Medulla oblongata (tissue), 1 donor: ENCODE measurements at regions not wholly inside any gene's neighbourhood (a gene's known extent, or its start where the extent isn't known, plus 50 kb on each side); places are given as distances from the start of the nearest gene placed in this dataset.

Source experiments
- DNase-seq: peaks from one replicate; pipeline ENCODE4 v3.0.0-alpha.2; 2015; ENCODE audit errors: extremely low spot score

DNA sequence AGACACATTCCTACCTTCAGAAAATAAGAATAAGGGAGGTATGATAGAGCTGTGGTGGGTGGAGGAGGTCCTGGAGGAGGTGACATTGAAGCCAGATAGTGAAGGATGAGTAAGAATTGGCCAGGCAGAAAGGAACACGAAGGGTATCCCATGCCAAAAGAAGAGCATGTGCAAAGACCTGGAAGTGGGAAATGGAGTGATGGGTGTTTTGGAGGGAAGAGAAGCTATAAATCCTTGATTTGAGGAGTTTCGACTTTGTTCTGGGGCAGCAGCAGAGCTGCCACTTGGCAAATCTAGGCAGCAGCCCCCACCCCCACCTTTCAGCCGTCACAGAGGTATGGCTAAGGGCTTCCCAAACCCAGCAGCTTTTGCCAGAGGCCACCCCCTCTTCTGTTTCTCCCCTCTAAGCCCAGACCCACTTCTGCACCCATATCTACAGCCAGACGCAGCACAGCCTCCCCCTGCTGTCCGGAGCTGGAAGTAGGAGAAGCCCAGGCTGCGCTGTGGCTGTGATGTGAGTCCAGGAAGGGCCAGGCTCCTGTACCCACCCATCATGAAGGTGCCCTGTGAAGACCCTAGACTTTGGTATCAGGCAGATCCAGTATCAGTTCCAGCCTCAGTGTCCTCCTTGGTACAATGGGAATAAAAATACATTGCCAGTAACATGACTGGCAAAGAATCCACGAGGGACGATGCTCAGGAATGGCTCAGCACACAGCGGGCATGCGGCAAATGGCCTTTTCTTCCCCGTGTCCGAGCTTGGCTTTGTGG is 188.7 kb upstream of the LINGO1 start:
- peak; percentile 77 for DNase-seq

DNA sequence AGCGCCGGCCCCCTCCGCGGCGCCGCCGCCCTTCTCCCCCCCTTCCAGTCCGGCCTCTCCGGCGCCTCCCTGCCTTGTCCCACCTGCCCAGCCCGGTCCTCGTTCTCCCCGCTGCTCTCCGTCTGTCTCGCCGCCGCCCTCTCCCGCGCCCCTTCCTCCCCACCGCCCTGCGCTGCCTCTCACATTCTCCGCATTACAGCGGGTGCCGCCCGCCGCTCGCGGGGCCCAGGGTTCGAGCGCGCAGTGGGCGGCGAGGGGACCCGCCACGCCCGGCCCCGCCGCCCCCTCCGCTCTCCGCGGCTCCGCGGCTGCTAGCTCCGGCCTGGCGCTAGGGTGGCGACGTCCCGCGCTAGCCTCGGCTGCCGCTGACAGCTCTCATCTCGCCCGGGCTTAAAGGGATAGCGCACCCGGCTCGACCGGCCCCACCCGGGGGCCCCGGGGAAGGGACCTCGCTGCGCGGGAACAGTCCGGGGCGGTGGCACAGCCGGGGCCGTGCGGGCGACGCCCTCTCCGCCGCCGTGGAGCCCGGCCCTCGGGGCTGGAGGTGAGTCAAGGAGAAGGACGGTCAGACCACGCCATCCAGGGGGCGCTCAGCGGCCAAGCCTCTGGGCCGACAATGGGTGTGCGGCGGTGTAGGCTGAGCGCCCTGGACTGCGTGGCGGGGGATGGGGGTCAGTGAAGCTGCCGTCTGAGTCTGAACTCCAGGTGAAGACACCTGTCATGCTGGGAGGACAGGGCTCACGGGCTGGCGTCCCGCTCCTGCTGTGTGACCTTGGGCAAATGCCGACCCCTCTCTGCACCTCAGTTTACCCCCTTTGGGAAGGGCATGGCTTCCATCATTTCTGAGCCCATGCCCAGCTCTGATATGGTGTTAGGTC is 187.4 kb upstream of the LINGO1 start:
- DNase-seq, result no peak

GRCh38 chr15:77819048-77819850 is 186.5 kb upstream of the LINGO1 start:
- DNase-seq, result no peak

DNA sequence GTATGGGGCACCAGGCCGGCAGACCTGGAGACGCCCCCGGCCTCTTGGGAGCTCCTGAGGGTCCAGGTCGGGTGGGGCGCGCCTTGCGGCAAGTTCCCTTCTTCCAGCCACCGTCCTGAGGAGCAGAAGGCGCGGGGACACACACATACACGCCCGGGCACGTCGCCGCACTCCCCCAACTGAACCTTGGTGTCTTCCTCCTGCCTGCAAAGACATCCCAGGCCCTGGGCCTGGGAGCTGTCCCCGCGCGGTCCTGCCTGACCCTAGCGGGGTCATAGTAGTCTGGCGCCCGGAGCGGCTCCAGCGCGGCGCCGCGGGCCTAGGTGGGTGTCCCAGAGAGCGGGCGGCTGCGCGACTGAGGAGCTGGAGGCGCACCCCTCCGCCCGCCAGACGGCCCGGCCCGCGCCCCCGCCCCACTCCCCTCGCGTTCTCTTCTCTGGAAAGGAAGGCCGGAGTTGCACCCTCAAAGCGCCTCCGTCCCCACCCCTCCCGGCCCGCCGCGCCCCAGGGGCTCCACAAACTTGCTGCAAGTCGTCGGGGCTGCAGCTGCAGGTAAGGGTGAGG is 185.9 kb upstream of the LINGO1 start:
- DNase-seq, result no peak

DNA sequence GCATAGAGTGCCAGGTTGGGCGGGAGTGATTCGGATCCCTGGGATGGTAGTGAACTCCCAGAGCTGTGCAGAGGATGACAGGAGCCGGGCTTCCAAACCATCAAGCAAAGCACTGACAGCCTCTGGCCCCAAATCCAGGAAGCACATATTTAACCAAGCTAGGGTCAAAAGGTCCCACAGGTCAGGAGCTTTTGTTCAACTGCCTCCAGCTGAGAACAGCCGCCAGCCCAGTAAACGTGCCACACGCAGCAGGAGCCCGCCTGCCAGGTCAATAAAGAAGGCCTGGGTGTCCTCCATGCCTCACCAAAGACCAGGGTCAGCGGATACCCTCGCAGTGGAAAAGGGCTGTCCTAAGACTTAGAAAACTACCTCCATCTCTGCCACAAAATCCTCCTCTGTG is 184.7 kb upstream of the LINGO1 start:
- DNase-seq, result no peak

DNA sequence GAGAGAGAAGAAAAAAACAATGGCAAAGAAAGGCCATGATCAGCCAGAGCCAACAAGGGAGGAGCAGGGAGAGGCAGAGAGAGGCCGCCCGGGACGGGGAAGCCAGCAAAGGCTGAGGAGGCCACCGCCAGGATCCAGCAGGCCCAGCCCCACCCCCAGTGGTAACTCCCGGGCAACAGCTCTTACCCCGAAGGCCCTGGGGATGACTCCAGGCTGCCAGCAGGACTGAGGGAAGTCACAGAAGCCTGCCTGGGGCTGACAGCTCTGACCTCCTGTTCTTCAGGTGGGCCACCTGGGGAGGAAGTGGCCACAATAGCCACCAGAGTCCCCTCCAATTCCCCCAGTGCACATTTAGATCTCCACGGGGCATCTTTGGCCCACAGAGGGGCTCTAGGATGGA is 184.3 kb upstream of the LINGO1 start:
- DNase-seq, result no peak

GRCh38 chr15:77815015-77815414 is 182.3 kb upstream of the LINGO1 start:
- DNase-seq, result no peak

DNA sequence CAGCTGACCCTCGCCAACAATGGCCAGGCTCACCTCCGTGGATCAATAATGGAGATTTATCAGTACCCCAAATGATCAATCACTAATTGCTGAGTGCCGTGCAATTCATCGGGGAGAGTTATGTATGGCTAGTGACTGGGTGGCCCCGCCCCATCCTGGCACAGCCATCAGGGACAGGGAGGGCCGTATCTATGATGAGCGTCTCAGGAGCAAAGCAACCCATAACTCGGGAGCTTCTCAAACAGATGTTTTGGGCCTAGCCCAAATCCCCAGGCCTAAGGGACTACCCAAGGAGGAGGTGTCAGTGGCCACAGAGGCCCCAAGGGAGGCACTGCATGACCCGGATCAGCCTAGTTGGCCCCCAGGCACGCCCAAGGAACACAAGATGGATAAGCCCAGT is 180.0 kb upstream of the LINGO1 start:
- no peak for DNase-seq

DNA sequence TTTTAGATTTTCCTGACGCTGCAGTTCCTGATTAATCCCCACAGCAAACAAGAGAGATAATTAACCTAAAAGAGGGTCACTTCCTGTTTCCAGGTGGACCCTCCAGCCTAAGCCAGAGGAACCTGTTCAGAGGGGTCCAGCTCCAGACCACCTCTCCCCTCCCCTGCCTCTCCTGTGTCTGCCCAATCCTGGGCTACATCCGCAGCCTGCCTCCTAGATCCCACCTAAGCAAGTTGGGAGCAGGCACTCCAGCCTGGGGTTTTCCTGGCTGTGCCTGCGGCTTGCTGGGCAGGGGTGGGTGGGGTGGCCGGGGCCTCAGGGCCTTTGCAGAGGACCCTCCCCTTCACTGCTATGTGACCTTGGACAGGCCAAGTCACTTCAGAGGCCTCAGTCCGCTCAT is 178.6 kb upstream of the LINGO1 start:
- DNase-seq, result no peak

GRCh38 chr15:77810130-77810571 is 177.4 kb upstream of the LINGO1 start:
- no peak for DNase-seq

- no peak for DNase-seq
Observed at GRCh38 chr15:77808581-77809177, 176.0 kb upstream of the LINGO1 start.

- DNase-seq, result peak; percentile 88
Observed at GRCh38 chr15:77808075-77808474, 175.4 kb upstream of the LINGO1 start.

- DNase-seq, result no peak
Observed at GRCh38 chr15:77807611-77808010, 174.9 kb upstream of the LINGO1 start.

DNA sequence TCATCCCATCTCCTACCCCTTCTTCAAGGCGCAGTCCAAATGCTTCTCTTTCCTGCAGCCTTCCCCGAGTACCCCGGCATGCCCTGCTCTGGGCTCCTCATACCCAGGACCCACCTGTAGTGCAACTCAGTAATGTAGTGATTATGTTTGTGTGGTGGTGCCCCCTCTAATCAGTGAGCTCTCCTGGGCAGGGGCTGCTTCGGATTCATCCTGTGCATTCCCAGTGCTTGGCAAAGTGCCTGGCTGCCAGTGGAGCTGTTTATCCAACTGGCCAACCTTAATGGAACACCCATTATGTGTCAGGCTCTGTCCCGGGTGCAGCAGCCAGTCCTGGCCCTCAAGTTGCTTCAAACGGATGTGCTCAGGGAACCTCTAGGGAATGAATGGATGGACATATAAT is 174.4 kb upstream of the LINGO1 start:
- DNase-seq, result no peak

GRCh38 chr15:77804210-77804609 is 171.5 kb upstream of the LINGO1 start:
- no peak for DNase-seq

GRCh38 chr15:77803487-77803886 is 170.8 kb upstream of the LINGO1 start:
- no peak for DNase-seq

DNA sequence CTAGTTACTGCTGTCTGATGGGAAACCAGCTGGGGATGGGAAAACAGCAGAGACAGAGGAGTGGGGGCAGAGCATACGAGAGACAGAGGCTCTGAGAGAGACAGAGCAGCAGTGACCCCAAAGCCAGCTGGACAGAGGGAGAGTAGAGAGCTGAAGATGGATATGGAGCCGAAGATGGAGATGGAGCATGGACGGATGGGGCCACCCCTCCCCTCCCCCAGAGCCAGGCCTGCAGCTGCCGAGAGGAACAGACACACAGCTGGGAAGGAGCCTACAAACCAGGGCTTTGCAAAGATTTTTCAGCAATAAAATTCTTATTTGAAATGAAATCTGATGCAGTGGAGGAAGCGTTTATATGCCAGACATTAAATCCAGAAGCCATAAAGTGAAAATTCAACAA is 167.6 kb upstream of the LINGO1 start:
- no peak for DNase-seq

DNA sequence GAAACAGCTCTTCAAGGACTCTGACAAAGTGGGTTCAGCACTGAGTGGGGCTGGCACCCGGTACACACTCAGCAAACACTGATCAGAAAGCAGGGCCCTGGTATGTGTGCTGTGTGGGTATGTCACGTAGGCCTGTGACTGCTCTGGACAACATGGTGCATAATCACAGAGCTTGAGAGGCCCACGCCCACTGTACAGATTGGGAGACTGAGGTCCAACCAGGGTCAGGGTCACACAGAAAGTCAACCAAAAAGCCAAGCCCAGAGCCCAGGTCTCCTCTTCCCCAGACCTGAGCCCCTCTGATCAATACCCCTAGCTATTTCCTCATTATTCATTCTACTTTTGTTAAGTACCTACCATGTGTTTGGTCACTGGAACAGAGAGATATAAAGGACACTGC is 166.1 kb upstream of the LINGO1 start:
- DNase-seq, result no peak

- DNase-seq, result peak; percentile 44
Observed at GRCh38 chr15:77798151-77798835, 165.6 kb upstream of the LINGO1 start.

DNA sequence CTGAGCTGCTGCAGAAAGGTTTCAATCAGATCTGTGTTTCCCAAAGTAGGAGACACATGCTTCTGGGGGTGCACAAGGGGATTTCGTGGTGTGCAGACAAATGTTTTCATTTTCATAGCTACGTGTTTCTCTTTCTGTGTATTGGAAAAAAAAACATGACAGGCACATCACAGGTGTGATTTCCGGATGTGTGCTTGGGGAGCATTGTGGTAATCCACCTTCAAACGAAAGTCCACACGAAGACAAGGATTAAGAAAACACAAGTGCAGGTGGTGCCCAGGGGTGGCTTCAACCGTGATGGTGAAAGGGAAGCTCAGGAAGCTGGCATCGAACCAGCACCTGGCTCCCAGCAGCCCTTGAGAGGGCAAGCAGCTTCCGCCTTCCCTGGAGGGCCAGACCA is 164.6 kb upstream of the LINGO1 start:
- no peak for DNase-seq
